Sigmoid colon (tissue), 6 donors: ENCODE measurements at regions not wholly inside any gene's neighbourhood (a gene's known extent, or its start where the extent isn't known, plus 50 kb on each side); places are given as distances from the start of the nearest gene placed in this dataset.
"Not testable (repeated sequence)": the region's sequence is repeated elsewhere in the genome, so short reads cannot be mapped to it uniquely, and the experiment has no call there.

Experiments
- DNase-seq: peaks from one replicate; pipeline ENCODE4 v3.0.0-alpha.2; 2019
- H3K27ac ChIP-seq, 4 donors: fragments of 200-600 bp; sonication (generic); one replicate each; pipeline ENCODE4 v1.5.1; 2016 to 2019; ENCODE audit warnings: mild to moderate bottlenecking in 1 of 4
- H3K27me3 ChIP-seq, 3 donors: fragments of 200-600 bp; sonication (generic); one replicate each; pipeline ENCODE4 v1.5.1; 2019; ENCODE audit warnings: mild to moderate bottlenecking in 1 of 3
- H3K36me3 ChIP-seq, 4 donors: fragments of 200-600 bp; sonication (generic); one replicate each; pipeline ENCODE4 v1.5.1; 2016 to 2019
- H3K4me1 ChIP-seq, 4 donors: fragments of 200-600 bp; sonication (generic); one replicate each; pipeline ENCODE4 v1.5.1; 2017 to 2019
- H3K4me3 ChIP-seq, 4 donors: fragments of 200-600 bp; sonication (generic); one replicate each; pipeline ENCODE4 v1.5.1; 2017 to 2019; ENCODE audit warnings: mild to moderate bottlenecking in 2 of 4, moderate library complexity in 1 of 4
- H3K9me3 ChIP-seq, 4 donors: fragments of 200-600 bp in 3 of 4; sonication (generic) in 3 of 4; one replicate each; pipeline versions ENCODE4 v1.5.1 to v1.6.1; 2013 to 2019
- CTCF ChIP-seq, 4 experiments: fragments of 450-650 bp in 3 of 4; fragments of 200-600 bp in 1 of 4; IDR thresholded peaks; one replicate each; pipeline ENCODE4 v1.5.1; 2016 to 2019; ENCODE audit warnings: antibody characterized with exemption in 4 of 4, mild to moderate bottlenecking in 3 of 4, moderate library complexity in 2 of 4
- EP300 ChIP-seq, 4 donors: sonication (generic); formaldehyde crosslinking; IDR thresholded peaks; one replicate each; pipeline ENCODE4 v1.6.1; 2017; ENCODE audit warnings: antibody characterized with exemption in 4 of 4
- POLR2A ChIP-seq, 2 donors: fragments of 450-650 bp; IDR thresholded peaks; one replicate each; pipeline ENCODE4 v1.6.1; 2016; ENCODE audit warnings: antibody characterized with exemption in 2 of 2, mild to moderate bottlenecking in 2 of 2, moderate library complexity in 2 of 2
- POLR2AphosphoS5 ChIP-seq, 4 donors: sonication (generic); formaldehyde crosslinking; IDR thresholded peaks; one replicate each; pipeline ENCODE4 v1.6.1; 2017; ENCODE audit warnings: antibody characterized with exemption in 4 of 4
- WGBS, 2 donors: extraction: QIAGEN DNeasy Blood & Tissue Kit; methylation state at CpG; one replicate each; pipeline ENCODE4 v1.1.7; 2013; 5-methylcytosine and 5-hydroxymethylcytosine counted together
- intact Hi-C: fragments of 100-400 bp; cut with DNase I; formaldehyde crosslinking; loops from one replicate; pipeline ENCODE4 v1.15.1; 2023
- donor health status: healthy with polysubstance abuse.
- donor health status: healthy.

GRCh38 chr12:34166427-34167060, 144.2 kb downstream of the ALG10 start:
- 93 to 94% methylated on average over 41 of the region's 41 CpGs for WGBS, 2 donors
- TF ChIP-seq EP300 (IDR thresholded peaks at IDR 0.05) = no peak
- intact Hi-C loops = no loop called here

GRCh38 chr12:34168507-34168906, 146.2 kb downstream of the ALG10 start:
- H3K4me1 ChIP-seq, H3K4me3 ChIP-seq, H3K27ac ChIP-seq, H3K27me3 ChIP-seq, H3K9me3 ChIP-seq, H3K36me3 ChIP-seq, intact Hi-C loops, DNase-seq: not testable (repeated sequence)
- 81 to 86% methylated on average over 1 of the region's 1 CpG for WGBS, 2 donors

More at GRCh38 chr12:34166427-34167060, 144.2 kb downstream of the ALG10 start:
- Histone ChIP-seq H3K4me1 (no peaks in the 10 kb centered on the region), H3K4me3 (no peak overlapping the region), H3K36me3 (no peaks in the 10 kb centered on the region), H3K27me3 (no peaks in the 10 kb centered on the region), H3K9me3 (no peaks in the 10 kb centered on the region), H3K27ac (no peak overlapping the region)
- no peak for DNase-seq

GRCh38 chr12:34186492-34186891, 164.2 kb downstream of the ALG10 start:
- WGBS, 2 donors = 65 to 66% methylated on average over 2 of the region's 2 CpGs
- no peak for TF ChIP-seq CTCF (IDR thresholded peaks at IDR 0.05)
- no peak for TF ChIP-seq POLR2AphosphoS5 (IDR thresholded peaks at IDR 0.05)
- no peak for TF ChIP-seq POLR2A (IDR thresholded peaks at IDR 0.05)
- TF ChIP-seq EP300 (IDR thresholded peaks at IDR 0.05) = no peak
- no peak for DNase-seq
- Histone ChIP-seq H3K36me3 (no peaks in the 10 kb centered on the region), H3K27ac (no peak overlapping the region), H3K9me3 (no peaks in the 10 kb centered on the region), H3K4me3 (no peak overlapping the region), H3K27me3 (no peaks in the 10 kb centered on the region), H3K4me1 (no peaks in the 10 kb centered on the region)
- intact Hi-C loops = no loop called here

GRCh38 chr12:34188974-34189373, 166.7 kb downstream of the ALG10 start:
- Histone ChIP-seq H3K27me3 (no peaks in the 10 kb centered on the region), H3K4me1 (no peaks in the 10 kb centered on the region), H3K27ac (no peak overlapping the region), H3K36me3 (no peaks in the 10 kb centered on the region), H3K9me3 (no peaks in the 10 kb centered on the region), H3K4me3 (no peak overlapping the region)
- DNase-seq = no peak
- TF ChIP-seq POLR2A (IDR thresholded peaks at IDR 0.05) (no peak), EP300 (IDR thresholded peaks at IDR 0.05) (no peak), CTCF (IDR thresholded peaks at IDR 0.05) (no peak), POLR2AphosphoS5 (IDR thresholded peaks at IDR 0.05) (no peak)
- 58 to 72% methylated on average over 1 of the region's 1 CpG for WGBS, 2 donors
- intact Hi-C loops = no loop called here

GRCh38 chr12:34190054-34190453, 167.8 kb downstream of the ALG10 start:
- intact Hi-C loops = no loop called here
- WGBS, 2 donors = 83 to 87% methylated on average over 1 of the region's 1 CpG

More at GRCh38 chr12:34190054-34190453, 167.8 kb downstream of the ALG10 start:
- Histone ChIP-seq H3K36me3 (no peaks in the 10 kb centered on the region), H3K4me1 (no peaks in the 10 kb centered on the region), H3K27ac (no peak overlapping the region), H3K9me3 (no peaks in the 10 kb centered on the region), H3K27me3 (no peaks in the 10 kb centered on the region), H3K4me3 (no peak overlapping the region)
- DNase-seq = no peak
- no peak for TF ChIP-seq POLR2A (IDR thresholded peaks at IDR 0.05)
- no peak for TF ChIP-seq EP300 (IDR thresholded peaks at IDR 0.05)
- TF ChIP-seq CTCF (IDR thresholded peaks at IDR 0.05) = no peak
- no peak for TF ChIP-seq POLR2AphosphoS5 (IDR thresholded peaks at IDR 0.05)
